ENCODE measurements at regions not wholly inside any gene's neighbourhood (a gene's known extent, or its start where the extent isn't known, plus 50 kb on each side); places are given as distances from the start of the nearest gene placed in this dataset.
"Not testable (repeated sequence)": the region's sequence is repeated elsewhere in the genome, so short reads cannot be mapped to it uniquely, and the experiment has no call there.

- no peak for DNase-seq (ENCODE audit: low spot score)
Observed at GRCh38 chr18:78792736-78793135, 186.9 kb upstream of the SALL3 start.

GRCh38 chr18:78793313-78794070, 186.1 kb upstream of the SALL3 start:
- DNase-seq (ENCODE audit: low spot score) = no peak

GRCh38 chr18:78794071-78794430, 185.6 kb upstream of the SALL3 start:
- no peak for DNase-seq (ENCODE audit: low spot score)

- no peak for DNase-seq (ENCODE audit: low spot score)
Observed at GRCh38 chr18:78796693-78797455, 182.7 kb upstream of the SALL3 start.

- no peak for DNase-seq (ENCODE audit: low spot score)
Observed at GRCh38 chr18:78797499-78797898, 182.1 kb upstream of the SALL3 start.

GRCh38 chr18:78798402-78799175, 181.0 kb upstream of the SALL3 start:
- DNase-seq (ENCODE audit: low spot score) = no peak

- no peak for DNase-seq (ENCODE audit: low spot score)
Observed at GRCh38 chr18:78799382-78800089, 180.1 kb upstream of the SALL3 start.

GRCh38 chr18:78800102-78800851, 179.3 kb upstream of the SALL3 start:
- DNase-seq (ENCODE audit: low spot score) = not testable (repeated sequence)

GRCh38 chr18:78801011-78801410, 178.6 kb upstream of the SALL3 start:
- no peak for DNase-seq (ENCODE audit: low spot score)

- DNase-seq (ENCODE audit: low spot score) = no peak
Observed at GRCh38 chr18:78803104-78803503, 176.5 kb upstream of the SALL3 start.

- DNase-seq (ENCODE audit: low spot score) = no peak
Observed at GRCh38 chr18:78804206-78805030, 175.2 kb upstream of the SALL3 start.

GRCh38 chr18:78805840-78806239, 173.8 kb upstream of the SALL3 start:
- DNase-seq (ENCODE audit: low spot score) = no peak

- DNase-seq (ENCODE audit: low spot score) = no peak
Observed at GRCh38 chr18:78807668-78808067, 171.9 kb upstream of the SALL3 start.

- no peak for DNase-seq (ENCODE audit: low spot score)
Observed at GRCh38 chr18:78809845-78810244, 169.8 kb upstream of the SALL3 start.

GRCh38 chr18:78810706-78811105, 168.9 kb upstream of the SALL3 start:
- DNase-seq (ENCODE audit: low spot score) = no peak

- DNase-seq (ENCODE audit: low spot score) = no peak
Observed at GRCh38 chr18:78812067-78812466, 167.6 kb upstream of the SALL3 start.

GRCh38 chr18:78813156-78813555, 166.5 kb upstream of the SALL3 start:
- no peak for DNase-seq (ENCODE audit: low spot score)

GRCh38 chr18:78813936-78814710, 165.5 kb upstream of the SALL3 start:
- no peak for DNase-seq (ENCODE audit: low spot score)

- DNase-seq (ENCODE audit: low spot score) = no peak
Observed at GRCh38 chr18:78814766-78815165, 164.9 kb upstream of the SALL3 start.

- DNase-seq (ENCODE audit: low spot score) = no peak
Observed at GRCh38 chr18:78816114-78816513, 163.5 kb upstream of the SALL3 start.

Data from hematopoietic multipotent progenitor cell treated with erythropoietin and hydrocortisone succinate and interleukin-3 and kit ligand, for 17 days (in vitro differentiated cells).